HepG2 (cell line): ENCODE measurements at regions not wholly inside any gene's neighbourhood (a gene's known extent, or its start where the extent isn't known, plus 50 kb on each side); places are given as distances from the start of the nearest gene placed in this dataset.

ENCODE experiments used
- ARID3A ChIP-seq: IDR thresholded peaks from 2 replicates; pipeline ENCODE4 v1.6.1; 2012; ENCODE audit warnings: low read depth, low read length, improper control_type of control experiment
- ATF4 ChIP-seq, 2 experiments: fragments of 450-650 bp in 1 of 2; sonication (generic) in 1 of 2; formaldehyde crosslinking; IDR thresholded peaks; 2 replicates each; pipeline versions ENCODE4 v1.5.0 to v1.8.0; 2020 to 2022; ENCODE audit warnings: mild to moderate bottlenecking in 1 of 2, missing genetic modification reagents in 1 of 2
- CSRNP2 ChIP-seq: sonication (generic); formaldehyde crosslinking; conservative IDR thresholded peaks from 2 replicates; pipeline ENCODE4 v1.8.0; 2022; ENCODE audit warnings: low read depth, missing genetic modification reagents
- CTCF ChIP-seq: sonication (generic); formaldehyde crosslinking; IDR thresholded peaks from 2 replicates; pipeline ENCODE4 v1.5.0; 2020; ENCODE audit warnings: mild to moderate bottlenecking, missing genetic modification reagents, moderate library complexity
- DMAP1 ChIP-seq: IDR thresholded peaks from 2 replicates; pipeline ENCODE4 v1.6.1; 2016
- GABPA ChIP-seq, 2 experiments: IDR thresholded peaks; 2 replicates each; pipeline ENCODE4 v1.6.1; 2011 to 2016; ENCODE audit warnings: low read depth in 2 of 2, low read length in 1 of 2, missing biosample characterization in 1 of 2, missing genetic modification characterization in 1 of 2
- HDAC2 ChIP-seq: sonication (generic); formaldehyde crosslinking; IDR thresholded peaks from 2 replicates; pipeline ENCODE4 v1.4.0; 2020; ENCODE audit warnings: missing genetic modification reagents
- PAX8 ChIP-seq: sonication (generic); formaldehyde crosslinking; IDR thresholded peaks from 2 replicates; pipeline ENCODE4 v1.8.0; 2022; ENCODE audit warnings: mild to moderate bottlenecking, missing genetic modification reagents, borderline replicate concordance
- PPARG ChIP-seq: conservative IDR thresholded peaks from 2 replicates; pipeline ENCODE4 v1.6.1; 2016; ENCODE audit warnings: missing biosample characterization, missing genetic modification reagents
- RARG ChIP-seq: sonication (generic); formaldehyde crosslinking; IDR thresholded peaks from 2 replicates; pipeline ENCODE4 v1.4.0; 2020; ENCODE audit warnings: low read depth, mild to moderate bottlenecking, missing genetic modification reagents
- SMAD3 ChIP-seq: sonication (generic); formaldehyde crosslinking; IDR thresholded peaks from 2 replicates; pipeline ENCODE4 v1.4.0; 2020; ENCODE audit warnings: missing genetic modification reagents
- SP4 ChIP-seq: sonication (generic); formaldehyde crosslinking; IDR thresholded peaks from 2 replicates; pipeline ENCODE4 v1.8.1; 2023; ENCODE audit warnings: mild to moderate bottlenecking, missing genetic modification reagents
- SP5 ChIP-seq: IDR thresholded peaks from 2 replicates; pipeline ENCODE4 v1.6.1; 2016; ENCODE audit warnings: low read depth, borderline replicate concordance
- STAT6 ChIP-seq: sonication (generic); formaldehyde crosslinking; IDR thresholded peaks from 2 replicates; pipeline ENCODE4 v1.4.0; 2020; ENCODE audit warnings: missing genetic modification reagents, mild to moderate bottlenecking, borderline replicate concordance
- ZBTB3 ChIP-seq: sonication (generic); formaldehyde crosslinking; IDR thresholded peaks from 2 replicates; pipeline ENCODE4 v1.4.0; 2020; ENCODE audit warnings: low read depth, mild to moderate bottlenecking, moderate library complexity, missing genetic modification reagents, borderline replicate concordance
- ZNF232 ChIP-seq: sonication (generic); formaldehyde crosslinking; IDR thresholded peaks from 2 replicates; pipeline ENCODE4 v1.4.0; 2020; ENCODE audit warnings: missing genetic modification reagents, borderline replicate concordance
- ZNF674 ChIP-seq: sonication (generic); formaldehyde crosslinking; IDR thresholded peaks from 2 replicates; pipeline ENCODE4 v1.5.0; 2020; ENCODE audit warnings: low read depth, mild to moderate bottlenecking, missing genetic modification reagents
- ZNF792 ChIP-seq: IDR thresholded peaks from 2 replicates; pipeline ENCODE4 v1.6.1; 2016
- ZXDC ChIP-seq: sonication (generic); formaldehyde crosslinking; IDR thresholded peaks from 2 replicates; pipeline ENCODE4 v1.5.0; 2020; ENCODE audit warnings: mild to moderate bottlenecking, missing genetic modification reagents

- TF ChIP-seq ZXDC (CRISPR knock-in tag), result no peak
- TF ChIP-seq ATF4 (CRISPR knock-in tag; IDR thresholded peaks at IDR 0.05), result peak in 1 of 2 experiments; percentile 85; a peak in 2 of 4 replicates
- TF ChIP-seq SMAD3, result peak; percentile 53; the same call in 1 of the 2 replicates
- TF ChIP-seq RARG (CRISPR knock-in tag), result no peak
- TF ChIP-seq SP5 (CRISPR knock-in tag), result 0 out of 2 replicates have a peak, but pooled peaks have one; percentile 44
- no peak for TF ChIP-seq PAX8
- no peak for TF ChIP-seq ZBTB3 (CRISPR knock-in tag)
- TF ChIP-seq CTCF (CRISPR knock-in tag), result no peak
- no peak for TF ChIP-seq ZNF674 (CRISPR knock-in tag)
- TF ChIP-seq CSRNP2 (CRISPR knock-in tag), result no peak
- peak; percentile 77; the same call in 1 of the 2 replicates for TF ChIP-seq STAT6 (CRISPR knock-in tag)
- no peak for TF ChIP-seq GABPA (IDR thresholded peaks at IDR 0.05; ENCODE audit: low read depth, low read length)
- peak; percentile 29; the same call in 1 of the 2 replicates for TF ChIP-seq GABPA (CRISPR knock-in tag; IDR thresholded peaks at IDR 0.05; ENCODE audit: low read depth)
- TF ChIP-seq ZNF232 (CRISPR knock-in tag), result no peak
- TF ChIP-seq PPARG (CRISPR knock-in tag), result peak; percentile 64; the same call in 1 of the 2 replicates
- TF ChIP-seq HDAC2 (CRISPR knock-in tag), result peak; percentile 91
- TF ChIP-seq ARID3A, result peak; percentile 98
- 0 out of 2 replicates have a peak, but pooled peaks have one; percentile 2 for TF ChIP-seq DMAP1 (CRISPR knock-in tag)
- TF ChIP-seq ZNF792, result peak; percentile 64; the same call in 1 of the 2 replicates
- TF ChIP-seq SP4 (CRISPR knock-in tag), result no peak
Observed at GRCh38 chr2:203648273-203648672, 58.2 kb upstream of the CD28 start (continued).
